PFSK-1 (cell line): ENCODE measurements at regions not wholly inside any gene's neighbourhood (a gene's known extent, or its start where the extent isn't known, plus 50 kb on each side); places are given as distances from the start of the nearest gene placed in this dataset.

Source experiments
- FOXP2 ChIP-seq: optimal IDR thresholded peaks from 2 replicates; pipeline ENCODE3; 2011; ENCODE audit warnings: borderline replicate concordance, control low read depth, inconsistent platforms; ENCODE audit not compliant: insufficient read depth; ENCODE audit errors: extremely low read length, extremely low read depth
- POLR2AphosphoS5 ChIP-seq: IDR thresholded peaks from 2 replicates; pipeline ENCODE4 v1.6.1; 2012; ENCODE audit warnings: low read depth, mild to moderate bottlenecking, control low read depth, low read length, moderate library complexity
- REST ChIP-seq, 2 experiments: IDR thresholded peaks; 2 replicates each; pipeline versions ENCODE4 v1.6.1 to v1.8.0; 2011 to 2012; ENCODE audit warnings: low read depth in 2 of 2, low read length in 2 of 2, control low read depth in 1 of 2, inconsistent platforms in 1 of 2, mild to moderate bottlenecking in 1 of 2, moderate library complexity in 1 of 2; ENCODE audit not compliant: insufficient read depth in 1 of 2
- SIN3A ChIP-seq: IDR thresholded peaks from 2 replicates; pipeline ENCODE4 v1.6.1; 2012; ENCODE audit warnings: mild to moderate bottlenecking, low read length, moderate library complexity, borderline replicate concordance; ENCODE audit not compliant: insufficient read depth
- TAF1 ChIP-seq: IDR thresholded peaks from 2 replicates; pipeline ENCODE4 v1.6.1; 2012; ENCODE audit warnings: low read length, control low read depth, borderline replicate concordance; ENCODE audit not compliant: insufficient read depth

- TF ChIP-seq FOXP2 (no peak), TAF1 (no peak), SIN3A (no peak), REST (IDR thresholded peaks at IDR 0.05; ENCODE audit: insufficient read depth in 1 of 2, low read depth in 2 of 2, low read length in 2 of 2) (no peak), POLR2AphosphoS5 (no peak)
These were observed 213.3 kb upstream of the ADGRL2 start for GRCh38 chr1:81587426-81587825.

GRCh38 chr1:81585371-81585770, 215.4 kb upstream of the ADGRL2 start:
- no peak for TF ChIP-seq TAF1
- no peak for TF ChIP-seq FOXP2
- TF ChIP-seq POLR2AphosphoS5: no peak
- TF ChIP-seq SIN3A: no peak
- TF ChIP-seq REST (IDR thresholded peaks at IDR 0.05; ENCODE audit: insufficient read depth in 1 of 2, low read depth in 2 of 2, low read length in 2 of 2): no peak

- TF ChIP-seq FOXP2: no peak
- no peak for TF ChIP-seq TAF1
- no peak for TF ChIP-seq REST (IDR thresholded peaks at IDR 0.05; ENCODE audit: insufficient read depth in 1 of 2, low read depth in 2 of 2, low read length in 2 of 2)
- no peak for TF ChIP-seq POLR2AphosphoS5
- no peak for TF ChIP-seq SIN3A
These were observed 216.3 kb upstream of the ADGRL2 start for GRCh38 chr1:81584398-81584797.

GRCh38 chr1:81583878-81584277, 216.9 kb upstream of the ADGRL2 start:
- TF ChIP-seq REST (IDR thresholded peaks at IDR 0.05; ENCODE audit: insufficient read depth in 1 of 2, low read depth in 2 of 2, low read length in 2 of 2) (no peak), FOXP2 (no peak), TAF1 (no peak), SIN3A (no peak), POLR2AphosphoS5 (no peak)

- TF ChIP-seq FOXP2: no peak
- no peak for TF ChIP-seq SIN3A
- TF ChIP-seq TAF1: no peak
- TF ChIP-seq REST (IDR thresholded peaks at IDR 0.05; ENCODE audit: insufficient read depth in 1 of 2, low read depth in 2 of 2, low read length in 2 of 2): no peak
- no peak for TF ChIP-seq POLR2AphosphoS5
These were observed 218.2 kb upstream of the ADGRL2 start for GRCh38 chr1:81582467-81582986.
